ENCODE measurements at regions not wholly inside any gene's neighbourhood (a gene's known extent, or its start where the extent isn't known, plus 50 kb on each side); places are given as distances from the start of the nearest gene placed in this dataset.
"Not testable (repeated sequence)": the region's sequence is repeated elsewhere in the genome, so short reads cannot be mapped to it uniquely, and the experiment has no call there.

- POLR2A ChIA-PET: no interaction called here
- no peak overlapping the region for H3K27ac Mint-ChIP-seq
- DNase-seq (no peak), ATAC-seq (no peak)
- intact Hi-C loops (cut with DNase I, micrococcal nuclease): no loop called here
- no peaks in the 10 kb centered on the region for H3K4me1 Mint-ChIP-seq
- H3K36me3 Mint-ChIP-seq (ENCODE audit: low read depth): no peaks in the 10 kb centered on the region
- no peaks in the 10 kb centered on the region for H3K9me3 Mint-ChIP-seq (ENCODE audit: low read depth)
- H3K4me3 Mint-ChIP-seq: no peak overlapping the region
- H3K27me3 Mint-ChIP-seq: no peaks in the 10 kb centered on the region
- CTCF ChIA-PET: no interaction called here
These were observed 72.0 kb upstream of the P3H2 start for GRCh38 chr3:190192739-190193138.

DNA sequence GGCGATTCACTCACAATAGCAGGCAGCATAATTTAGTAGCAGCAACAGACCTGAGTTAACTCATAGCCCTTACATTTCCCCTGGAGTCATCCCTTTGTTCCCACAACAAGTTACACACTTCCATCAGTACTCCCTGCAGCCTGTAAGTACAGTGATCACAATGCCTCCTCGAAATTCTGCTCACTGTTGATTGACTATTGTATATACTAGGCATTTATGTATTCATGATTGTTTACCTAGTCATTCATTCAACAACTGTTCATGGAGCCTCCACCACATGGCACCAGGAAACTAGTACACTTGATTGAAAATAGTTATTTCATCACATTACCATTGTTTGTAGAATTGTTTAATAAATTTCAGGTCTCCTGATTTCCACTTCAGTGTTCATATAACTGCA is 71.4 kb upstream of the P3H2 start:
- no peaks in the 10 kb centered on the region for H3K9me3 Mint-ChIP-seq (ENCODE audit: low read depth)
- H3K27me3 Mint-ChIP-seq: no peaks in the 10 kb centered on the region
- no peak overlapping the region for H3K27ac Mint-ChIP-seq
- intact Hi-C loops (cut with DNase I, micrococcal nuclease): no loop called here
- H3K4me3 Mint-ChIP-seq: no peak overlapping the region
- no peaks in the 10 kb centered on the region for H3K4me1 Mint-ChIP-seq
- ChIA-PET POLR2A (interaction anchor here (0.6 kb wide), 1 partner anchor 91 kb away, joined by 3 read pairs; no protein-coding TSS in a partner anchor), CTCF (interaction anchor here (0.6 kb wide), 1 partner anchor 494 kb away, joined by 3 read pairs; no protein-coding TSS in a partner anchor)
- H3K36me3 Mint-ChIP-seq (ENCODE audit: low read depth): no peaks in the 10 kb centered on the region
- ATAC-seq: no peak
- no peak for DNase-seq

DNA sequence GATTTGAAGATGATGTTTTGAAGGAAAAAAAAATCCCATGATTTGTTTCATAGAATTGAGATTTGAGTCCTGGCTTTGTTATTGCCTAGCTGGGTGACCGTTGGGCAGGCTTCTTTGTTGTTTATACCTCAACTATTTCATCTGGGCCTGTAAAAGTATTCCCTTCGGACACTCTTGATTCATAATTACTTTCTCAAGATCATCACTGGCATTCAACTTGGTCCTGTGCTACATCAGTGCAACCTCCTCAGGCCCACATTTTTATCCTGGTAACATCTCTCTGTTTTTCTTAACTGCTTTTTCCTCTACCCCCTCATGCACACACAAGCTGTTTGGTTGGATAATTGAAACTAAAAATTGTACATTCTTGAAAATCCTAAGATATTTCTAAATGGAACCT is 67.5 kb upstream of the P3H2 start:
- Mint-ChIP-seq H3K4me1 (no peaks in the 10 kb centered on the region), H3K9me3 (ENCODE audit: low read depth) (no peaks in the 10 kb centered on the region), H3K27ac (no peak overlapping the region), H3K4me3 (no peak overlapping the region), H3K27me3 (no peaks in the 10 kb centered on the region), H3K36me3 (ENCODE audit: low read depth) (no peaks in the 10 kb centered on the region)
- ChIA-PET CTCF (interaction anchor here (1.2 to 1.9 kb wide), 2 partner anchors 14 to 221 kb away, joined by 3 to 4 read pairs; no protein-coding TSS in a partner anchor), POLR2A (no interaction called here)
- DNase-seq (no peak), ATAC-seq (no peak)
- intact Hi-C loops (cut with DNase I, micrococcal nuclease): no loop called here

DNA sequence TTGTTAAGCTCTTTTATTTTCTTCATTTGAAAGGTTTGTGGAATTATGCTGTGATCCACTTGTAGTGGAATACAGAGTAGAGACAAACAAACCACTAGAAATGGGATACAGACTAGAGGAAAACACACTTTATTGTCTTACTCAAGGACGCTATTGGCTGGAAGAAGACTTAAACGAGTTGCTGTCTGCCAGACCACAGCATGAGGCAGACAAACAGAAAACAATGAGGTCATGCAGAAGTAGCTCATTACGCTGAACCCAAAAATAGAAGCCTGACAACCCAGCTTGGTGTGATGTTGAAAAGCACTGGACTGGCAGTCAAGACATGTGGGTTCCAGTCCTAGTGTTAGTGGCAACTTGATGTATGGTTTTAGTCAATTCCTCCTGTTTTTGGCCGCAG is 62.4 kb upstream of the P3H2 start:
- no peaks in the 10 kb centered on the region for H3K4me1 Mint-ChIP-seq
- no peaks in the 10 kb centered on the region for H3K36me3 Mint-ChIP-seq (ENCODE audit: low read depth)
- intact Hi-C loops (cut with DNase I, micrococcal nuclease): no loop called here
- DNase-seq (no peak), ATAC-seq (no peak)
- POLR2A ChIA-PET: no interaction called here
- H3K9me3 Mint-ChIP-seq (ENCODE audit: low read depth): no peaks in the 10 kb centered on the region
- H3K27me3 Mint-ChIP-seq: no peaks in the 10 kb centered on the region
- H3K27ac Mint-ChIP-seq: no peak overlapping the region
- H3K4me3 Mint-ChIP-seq: no peak overlapping the region
- CTCF ChIA-PET: no interaction called here

DNA sequence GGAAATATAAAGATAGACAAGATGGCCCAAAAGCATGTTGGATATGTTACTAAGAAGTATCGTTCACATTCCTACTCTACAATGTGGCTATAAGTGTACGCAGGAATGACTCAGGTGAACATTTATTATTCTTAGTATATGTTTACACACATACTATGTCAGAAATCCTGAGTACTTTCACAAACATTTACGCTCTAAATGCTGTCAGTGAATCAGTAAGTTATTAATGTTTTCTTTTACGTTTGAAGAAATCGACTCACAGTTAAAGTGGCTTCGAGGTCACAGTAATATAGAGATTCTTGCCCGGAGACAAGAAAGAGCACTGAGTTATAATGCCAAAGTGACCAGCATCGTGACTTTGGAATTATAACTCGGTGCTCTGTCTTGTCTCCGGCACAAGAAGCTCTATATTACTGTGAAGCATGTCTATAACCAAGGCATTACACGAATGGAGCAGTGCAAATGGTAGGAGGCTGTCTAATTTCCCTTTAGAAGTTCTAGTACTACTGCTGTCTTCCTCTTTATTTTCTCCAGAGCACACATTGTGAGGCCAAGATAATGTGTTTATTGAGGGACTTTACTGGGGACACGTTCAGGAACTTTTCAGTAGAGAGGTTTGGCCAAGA is 61.8 kb upstream of the P3H2 start:
- CTCF ChIA-PET: no interaction called here
- H3K4me1 Mint-ChIP-seq: no peaks in the 10 kb centered on the region
- intact Hi-C loops (cut with DNase I, micrococcal nuclease): no loop called here
- no peak for DNase-seq
- POLR2A ChIA-PET: no interaction called here
- H3K4me3 Mint-ChIP-seq: no peak overlapping the region
- no peak for ATAC-seq
- H3K36me3 Mint-ChIP-seq (ENCODE audit: low read depth): no peaks in the 10 kb centered on the region
- H3K9me3 Mint-ChIP-seq (ENCODE audit: low read depth): no peaks in the 10 kb centered on the region
- H3K27ac Mint-ChIP-seq: no peak overlapping the region
- H3K27me3 Mint-ChIP-seq: no peaks in the 10 kb centered on the region

- no peaks in the 10 kb centered on the region for H3K36me3 Mint-ChIP-seq (ENCODE audit: low read depth)
- CTCF ChIA-PET: no interaction called here
- H3K9me3 Mint-ChIP-seq (ENCODE audit: low read depth): no peaks in the 10 kb centered on the region
- no peaks in the 10 kb centered on the region for H3K4me1 Mint-ChIP-seq
- ATAC-seq (no peak), DNase-seq (no peak)
- POLR2A ChIA-PET: no interaction called here
- no peak overlapping the region for H3K27ac Mint-ChIP-seq
- intact Hi-C loops (cut with DNase I, micrococcal nuclease): no loop called here
- H3K4me3 Mint-ChIP-seq: no peak overlapping the region
- peaks cover 6% of the 10 kb centered on the region for H3K27me3 Mint-ChIP-seq
These were observed 59.6 kb upstream of the P3H2 start for GRCh38 chr3:190180268-190180667.

- ChIA-PET POLR2A (no interaction called here), CTCF (no interaction called here)
- H3K27ac Mint-ChIP-seq: no peak overlapping the region
- no peak overlapping the region for H3K4me3 Mint-ChIP-seq
- intact Hi-C loops (cut with DNase I, micrococcal nuclease): no loop called here
- no peaks in the 10 kb centered on the region for H3K4me1 Mint-ChIP-seq
- no peak for DNase-seq
- no peak for ATAC-seq
- H3K27me3 Mint-ChIP-seq: peaks cover 8% of the 10 kb centered on the region
- H3K36me3 Mint-ChIP-seq (ENCODE audit: low read depth): no peaks in the 10 kb centered on the region
- H3K9me3 Mint-ChIP-seq (ENCODE audit: low read depth): no peaks in the 10 kb centered on the region
These were observed 58.1 kb upstream of the P3H2 start for GRCh38 chr3:190178779-190179178.

- CTCF ChIA-PET; H3K4me1 Mint-ChIP-seq; H3K27me3 Mint-ChIP-seq; POLR2A ChIA-PET; ATAC-seq; intact Hi-C loops (cut with DNase I, micrococcal nuclease); DNase-seq; H3K27ac Mint-ChIP-seq; H3K4me3 Mint-ChIP-seq; H3K9me3 Mint-ChIP-seq (ENCODE audit: low read depth); H3K36me3 Mint-ChIP-seq (ENCODE audit: low read depth): not testable (repeated sequence)
These were observed 56.3 kb upstream of the P3H2 start for GRCh38 chr3:190176933-190177525.

- ATAC-seq; DNase-seq; H3K27ac Mint-ChIP-seq; H3K36me3 Mint-ChIP-seq (ENCODE audit: low read depth); H3K4me3 Mint-ChIP-seq; H3K9me3 Mint-ChIP-seq (ENCODE audit: low read depth); H3K4me1 Mint-ChIP-seq; intact Hi-C loops (cut with DNase I, micrococcal nuclease): not testable (repeated sequence)
- peaks cover 11% of the 10 kb centered on the region for H3K27me3 Mint-ChIP-seq
- ChIA-PET CTCF (interaction anchor here (0.6 kb wide), 1 partner anchor 101 kb away, joined by 4 read pairs; no protein-coding TSS in a partner anchor), POLR2A (interaction anchor here (0.6 kb wide), 1 partner anchor 382 kb away, joined by 3 read pairs; no protein-coding TSS in a partner anchor)
These were observed 55.4 kb upstream of the P3H2 start for GRCh38 chr3:190176106-190176505.

GRCh38 chr3:190175490-190175889 is 54.8 kb upstream of the P3H2 start:
- POLR2A ChIA-PET: no interaction called here
- no peak overlapping the region for H3K4me3 Mint-ChIP-seq
- no peak for DNase-seq
- intact Hi-C loops (cut with DNase I, micrococcal nuclease): no loop called here
- H3K36me3 Mint-ChIP-seq (ENCODE audit: low read depth): no peaks in the 10 kb centered on the region
- no peaks in the 10 kb centered on the region for H3K4me1 Mint-ChIP-seq
- no peaks in the 10 kb centered on the region for H3K9me3 Mint-ChIP-seq (ENCODE audit: low read depth)
- CTCF ChIA-PET: no interaction called here
- no peak for ATAC-seq
- H3K27me3 Mint-ChIP-seq: peaks cover 11% of the 10 kb centered on the region
- H3K27ac Mint-ChIP-seq: no peak overlapping the region

DNA sequence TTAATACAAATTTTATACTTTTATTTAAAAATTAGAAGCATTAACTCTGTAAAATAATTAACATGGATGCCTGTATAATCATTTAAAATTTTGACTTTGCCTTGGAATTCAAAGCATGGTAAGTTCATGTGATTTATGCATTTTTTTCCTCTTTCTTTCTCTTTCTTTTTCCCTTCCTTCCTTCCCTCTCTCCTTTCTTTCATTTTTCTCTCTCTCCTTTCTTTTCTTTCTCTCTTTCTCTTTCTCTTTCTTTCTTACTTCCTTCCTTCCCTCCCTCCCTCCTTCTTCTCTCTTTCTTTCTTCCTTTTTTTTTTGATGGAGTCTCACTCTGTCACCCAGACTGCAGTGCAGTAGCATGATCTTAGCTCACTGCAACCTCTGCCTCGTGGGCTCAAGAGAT is 53.8 kb upstream of the P3H2 start:
- Mint-ChIP-seq H3K9me3 (ENCODE audit: low read depth) (no peaks in the 10 kb centered on the region), H3K4me1 (peaks cover 4% of the 10 kb centered on the region), H3K27ac (no peak overlapping the region), H3K27me3 (peaks cover 11% of the 10 kb centered on the region), H3K4me3 (no peak overlapping the region), H3K36me3 (ENCODE audit: low read depth) (no peaks in the 10 kb centered on the region)
- intact Hi-C loops (cut with DNase I, micrococcal nuclease): no loop called here
- ChIA-PET CTCF (no interaction called here), POLR2A (no interaction called here)
- no peak for DNase-seq
- ATAC-seq: no peak

DNA sequence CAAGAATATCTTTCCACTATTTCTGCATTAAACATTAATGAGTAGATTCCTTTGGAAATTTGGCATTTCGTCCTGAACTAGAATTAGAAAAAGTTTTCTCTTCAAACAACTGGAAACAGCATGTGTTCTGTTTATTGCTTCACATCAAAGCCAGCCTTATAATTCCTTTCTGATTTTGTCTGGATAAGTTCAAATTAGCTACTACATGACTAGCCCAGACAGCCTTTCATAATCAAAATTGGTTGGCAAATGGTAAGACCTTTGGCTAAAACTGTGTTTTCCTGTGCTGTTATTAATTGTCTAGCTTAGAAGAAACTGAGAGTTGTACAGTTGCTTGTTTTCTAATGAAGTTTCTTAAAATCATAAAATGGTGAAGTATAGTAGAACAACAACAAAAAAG is 52.7 kb upstream of the P3H2 start:
- ATAC-seq: no peak
- Mint-ChIP-seq H3K27ac (no peak overlapping the region), H3K4me3 (no peak overlapping the region), H3K36me3 (ENCODE audit: low read depth) (no peaks in the 10 kb centered on the region), H3K27me3 (peaks cover 11% of the 10 kb centered on the region), H3K4me1 (peaks cover 4% of the 10 kb centered on the region), H3K9me3 (ENCODE audit: low read depth) (no peaks in the 10 kb centered on the region)
- ChIA-PET POLR2A (no interaction called here), CTCF (no interaction called here)
- intact Hi-C loops (cut with DNase I, micrococcal nuclease): no loop called here
- no peak for DNase-seq

All from activated CD4-positive, alpha-beta T cell treated with anti-CD3 and anti-CD28 coated beads for 36 hours (primary cell).